HG03575 (cell line): ENCODE measurements at regions not wholly inside any gene's neighbourhood (a gene's known extent, or its start where the extent isn't known, plus 50 kb on each side); places are given as distances from the start of the nearest gene placed in this dataset.
"Not testable (repeated sequence)": the region's sequence is repeated elsewhere in the genome, so short reads cannot be mapped to it uniquely, and the experiment has no call there.

Source experiments
- ATAC-seq: cut with Tn5 transposase; IDR thresholded peaks from one replicate; pipeline ENCODE4 v1.9.1; 2021; ENCODE audit not compliant: unreplicated experiment, insufficient number of reproducible peaks, low FRiP score; ENCODE audit errors: extremely low read depth

DNA sequence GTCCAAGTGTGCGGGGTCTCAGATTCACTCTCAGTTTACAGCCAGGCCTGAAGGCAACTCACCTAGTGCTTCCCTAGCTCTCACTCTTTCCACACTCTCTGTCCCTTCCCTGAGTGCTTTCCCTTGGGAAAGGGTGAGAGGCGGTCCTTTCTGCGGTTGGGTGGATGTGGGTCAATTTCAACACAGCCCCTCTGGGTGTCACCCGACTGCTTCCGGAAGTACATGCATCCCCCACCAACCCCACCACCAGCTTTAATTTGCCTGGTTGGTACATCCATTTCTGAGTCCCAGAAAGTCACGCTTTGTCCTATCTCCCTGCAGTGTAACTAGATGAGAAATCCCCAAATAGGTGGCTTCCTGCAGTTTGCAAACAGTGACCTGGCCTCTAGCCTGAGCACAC, 307.3 kb upstream of the MEIS1 start:
- no peak for ATAC-seq

DNA sequence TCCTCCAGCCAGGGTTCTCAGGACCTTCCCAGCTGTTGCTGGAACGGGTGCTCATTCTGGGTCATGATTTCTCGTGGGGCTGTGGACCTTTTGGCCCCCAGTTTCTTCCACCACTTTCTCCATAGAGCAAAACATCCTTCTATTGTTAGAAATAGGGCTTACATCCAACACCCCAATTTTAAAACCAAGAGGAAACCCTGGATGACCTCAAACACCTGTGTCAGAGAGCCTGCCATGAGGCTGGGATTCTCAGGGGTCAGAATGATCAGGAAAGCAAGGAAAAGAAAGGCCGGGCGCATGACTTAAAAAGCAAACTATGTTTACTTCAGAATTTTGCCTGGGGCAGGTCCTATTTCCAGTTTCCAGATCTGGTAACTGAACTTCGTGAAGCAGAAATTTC, 307.9 kb upstream of the MEIS1 start:
- ATAC-seq = no peak

DNA sequence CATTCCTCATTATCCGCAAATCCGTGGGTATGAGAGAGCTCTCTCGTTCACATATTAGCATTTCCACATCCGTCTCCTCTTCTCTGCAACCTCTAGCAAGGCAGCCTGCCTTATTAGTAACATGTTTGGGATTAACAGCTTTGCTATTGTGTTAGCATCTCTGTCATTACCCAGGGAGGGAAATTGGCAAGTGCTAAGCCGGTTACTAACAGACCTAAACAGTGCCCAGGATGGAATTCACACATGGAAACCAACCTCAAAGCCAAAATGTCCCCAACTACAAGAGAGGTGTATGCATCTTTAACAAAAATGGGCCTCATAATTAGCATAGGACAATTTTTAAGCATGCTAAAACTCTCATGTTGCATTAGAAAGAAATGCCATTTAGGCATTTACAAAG, 309.0 kb upstream of the MEIS1 start:
- ATAC-seq = no peak

DNA sequence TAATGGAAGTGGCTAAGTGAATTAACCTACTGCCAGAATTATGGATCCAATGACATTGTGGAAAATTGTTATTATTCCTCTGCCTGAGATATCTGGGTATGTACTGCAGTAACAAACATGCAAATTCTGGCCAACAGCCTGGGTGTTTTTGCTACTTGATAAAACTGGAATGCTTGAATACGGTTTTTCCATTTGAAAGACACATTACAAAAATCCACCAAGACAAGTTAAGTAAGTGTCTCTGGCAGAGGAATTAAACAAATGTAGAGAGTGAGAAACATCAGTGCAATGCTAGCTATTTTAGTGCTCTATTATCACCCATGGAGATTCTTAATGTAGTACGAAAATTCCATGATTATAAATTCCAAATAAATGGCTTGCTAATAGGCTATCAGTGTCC, 312.4 kb upstream of the MEIS1 start:
- ATAC-seq = no peak

DNA sequence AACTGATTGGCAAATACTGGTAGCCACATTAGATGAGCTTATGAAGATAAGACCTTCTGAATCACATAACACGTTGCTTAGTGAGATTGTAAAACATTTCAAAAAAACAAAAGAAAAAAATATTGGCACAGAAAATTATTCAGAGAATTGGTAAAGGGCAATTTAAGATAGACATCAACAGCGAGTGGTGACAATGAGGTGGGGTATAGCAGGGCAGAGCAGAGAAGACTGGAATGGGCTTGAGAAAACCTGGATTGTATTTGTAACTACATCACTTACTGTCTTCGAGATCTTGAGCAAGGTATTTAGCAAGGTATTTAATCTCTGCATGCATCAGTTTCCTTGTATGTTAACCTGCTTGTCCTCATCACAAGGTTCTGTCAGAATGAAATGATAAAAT, 313.0 kb upstream of the MEIS1 start:
- no peak for ATAC-seq

DNA sequence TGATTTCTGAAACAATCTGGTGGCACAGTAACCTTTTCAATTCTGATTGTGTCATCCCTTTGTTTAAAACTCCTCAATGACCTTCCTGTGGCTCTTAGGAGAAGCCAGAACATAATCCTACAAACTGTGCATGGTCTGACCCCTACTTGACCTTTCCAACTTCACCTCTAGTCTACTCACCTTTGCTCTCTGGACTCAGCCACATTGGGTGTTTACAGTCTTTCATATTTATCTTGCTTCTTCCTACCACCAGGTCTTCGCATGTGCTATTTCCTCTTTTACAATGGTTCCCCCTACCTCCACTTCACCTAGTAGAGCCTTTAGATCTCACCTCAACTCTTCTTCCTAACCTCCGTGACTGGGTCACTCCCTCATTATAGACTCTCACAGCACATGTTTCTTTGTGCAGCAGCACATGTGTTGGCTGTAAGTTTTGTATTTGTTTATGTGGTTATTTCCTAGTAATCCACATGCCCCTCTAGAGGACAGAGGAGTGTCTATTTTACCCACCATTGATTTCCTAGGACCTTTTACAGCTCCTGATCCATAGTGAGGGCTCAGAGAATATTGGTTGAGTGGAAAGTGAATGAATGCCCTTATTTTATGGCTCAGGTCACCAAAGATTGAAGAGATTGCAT, 320.8 kb upstream of the MEIS1 start:
- no peak for ATAC-seq

DNA sequence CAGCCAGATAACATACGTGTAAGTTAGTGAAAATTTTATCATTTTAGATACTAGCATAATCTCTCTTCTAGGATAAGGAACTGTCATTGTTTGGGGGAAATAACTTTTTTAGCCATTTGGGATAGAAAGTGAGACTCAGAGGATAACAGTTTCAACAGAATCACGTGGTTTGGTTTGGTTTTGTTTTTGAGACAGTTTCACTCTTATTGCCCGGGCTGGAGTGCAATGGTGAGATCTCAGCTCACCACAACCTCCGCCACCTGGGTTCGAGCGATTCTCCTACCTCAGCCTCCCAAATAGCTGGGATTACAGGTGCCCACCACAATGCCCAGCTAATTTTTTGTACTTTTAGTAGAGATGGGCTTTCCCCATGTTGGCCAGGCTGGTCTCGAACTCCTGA, 323.2 kb upstream of the MEIS1 start:
- no peak for ATAC-seq

DNA sequence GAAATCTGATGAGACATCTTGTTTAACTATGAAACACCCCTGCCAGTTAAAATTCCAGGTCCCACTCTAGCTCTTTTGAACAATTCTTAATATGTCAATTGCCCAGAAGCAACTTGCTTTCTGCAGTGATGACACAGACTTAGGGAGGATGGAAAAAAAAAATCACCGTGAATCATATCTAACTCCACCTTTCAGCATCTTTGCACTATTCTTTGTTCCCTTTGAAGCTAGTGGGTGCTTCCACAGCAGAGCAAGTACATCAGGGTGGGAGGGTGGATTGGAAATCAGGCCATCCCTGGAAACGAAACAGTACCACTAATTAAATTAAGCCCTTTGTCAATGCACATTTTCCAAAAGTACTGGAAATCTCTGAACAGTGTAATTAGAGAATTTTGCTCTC, 324.3 kb upstream of the MEIS1 start:
- no peak for ATAC-seq

DNA sequence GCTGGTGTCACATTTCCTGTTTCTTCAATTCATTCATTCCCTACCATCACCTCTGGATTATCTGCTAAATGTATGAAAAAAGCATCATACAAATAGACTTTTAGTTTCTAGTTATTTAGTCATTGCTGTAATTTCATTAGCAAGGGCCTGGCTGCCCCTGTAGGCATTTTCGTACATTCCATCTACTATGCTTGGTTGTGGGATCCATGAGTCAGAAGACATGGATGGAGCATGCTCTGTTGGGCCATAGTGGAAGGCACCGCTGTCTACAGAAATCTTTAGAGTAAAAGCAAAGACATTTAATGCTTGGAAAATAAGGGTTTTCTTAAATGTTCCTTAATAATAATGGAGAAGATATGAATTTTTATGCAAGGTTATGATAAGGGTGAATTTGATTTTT, 324.8 kb upstream of the MEIS1 start:
- ATAC-seq = no peak

DNA sequence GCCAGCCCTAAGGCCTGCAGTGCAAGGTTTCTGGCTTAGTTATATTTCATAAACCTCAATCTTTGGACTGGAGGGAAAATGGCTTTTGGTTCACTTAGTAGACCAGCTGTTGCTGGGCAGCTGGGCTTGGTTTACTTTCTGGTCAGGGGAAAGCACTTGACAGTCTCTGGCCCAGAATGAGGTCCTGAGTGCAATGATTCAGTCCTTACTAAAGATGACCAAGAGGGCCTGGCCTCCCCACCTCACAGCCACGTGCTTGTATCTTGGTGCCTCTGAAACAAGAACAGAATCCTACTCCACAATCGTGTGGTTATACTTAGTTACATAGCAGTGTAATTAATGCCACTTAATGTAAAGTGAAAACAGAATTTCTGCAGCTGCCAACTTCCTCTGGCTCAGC, 325.5 kb upstream of the MEIS1 start:
- ATAC-seq = no peak

DNA sequence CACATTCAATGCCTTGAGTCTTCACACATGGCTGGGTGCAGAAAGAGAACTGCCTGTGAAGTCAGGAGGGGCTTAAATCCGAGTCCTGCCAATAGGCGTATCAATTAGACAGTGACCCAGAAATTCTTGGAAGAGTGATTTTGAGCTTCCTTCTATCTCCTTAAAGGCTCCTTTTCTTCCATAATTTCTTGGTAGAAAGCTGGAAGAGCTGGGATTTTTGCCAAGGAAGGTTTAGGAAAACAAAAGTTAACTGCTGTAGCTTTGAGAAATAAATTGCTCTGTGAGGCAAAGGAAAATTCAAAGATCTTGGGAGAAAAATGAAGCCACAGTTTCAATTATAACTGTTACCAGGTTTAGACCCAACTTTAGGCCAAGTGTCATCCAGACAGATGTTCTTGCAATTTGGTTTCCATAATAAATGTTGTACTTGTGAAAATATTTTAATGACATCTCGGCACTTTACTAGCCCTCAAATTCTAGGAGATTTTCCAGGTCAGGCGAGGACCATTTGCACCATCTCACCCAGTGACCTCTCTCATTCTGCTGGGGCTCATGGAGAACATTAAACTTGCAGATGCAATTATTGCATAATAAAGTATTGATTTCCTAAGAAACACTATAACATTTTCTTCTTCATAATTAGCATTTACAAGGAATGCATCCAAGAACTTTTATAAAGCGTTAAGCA, 329.7 kb upstream of the MEIS1 start:
- no peak for ATAC-seq

DNA sequence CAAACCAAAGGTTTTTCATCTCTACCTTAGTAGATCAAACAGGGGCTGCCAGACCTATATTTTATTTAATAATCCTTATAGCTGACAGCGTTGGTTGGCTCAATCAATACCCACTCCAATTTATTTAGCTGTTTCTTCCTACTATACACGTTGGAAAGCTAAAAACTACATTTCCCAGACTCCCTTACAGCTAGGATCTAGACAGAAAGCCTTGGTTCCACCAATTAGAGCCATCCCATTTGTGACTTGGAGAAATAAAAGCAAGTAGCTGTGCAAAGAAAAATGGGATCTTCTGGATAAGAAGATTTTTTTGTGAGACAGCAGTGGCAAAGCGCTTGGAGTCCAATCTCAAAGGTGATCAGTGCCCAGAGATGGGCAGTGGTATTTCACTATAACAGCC, 331.3 kb upstream of the MEIS1 start:
- ATAC-seq = no peak

DNA sequence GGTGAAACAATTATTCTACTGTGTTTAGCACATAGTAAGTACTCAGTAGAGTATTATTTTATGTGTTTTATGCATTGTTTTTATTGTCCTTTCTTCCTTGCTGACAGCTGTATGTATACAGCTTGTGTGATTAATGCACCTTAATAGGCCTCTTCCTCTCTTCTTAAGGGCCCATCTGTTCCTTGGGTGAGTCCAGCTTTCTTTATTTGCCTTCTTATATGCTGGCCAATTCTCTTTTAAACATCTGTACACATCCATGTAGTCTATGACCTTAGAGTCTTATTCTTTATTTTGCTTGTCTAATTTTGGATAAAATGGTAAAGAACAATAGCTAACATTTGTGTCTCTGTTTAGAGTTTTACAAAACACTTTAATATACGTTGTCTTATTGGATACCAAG, 333.7 kb upstream of the MEIS1 start:
- no peak for ATAC-seq

DNA sequence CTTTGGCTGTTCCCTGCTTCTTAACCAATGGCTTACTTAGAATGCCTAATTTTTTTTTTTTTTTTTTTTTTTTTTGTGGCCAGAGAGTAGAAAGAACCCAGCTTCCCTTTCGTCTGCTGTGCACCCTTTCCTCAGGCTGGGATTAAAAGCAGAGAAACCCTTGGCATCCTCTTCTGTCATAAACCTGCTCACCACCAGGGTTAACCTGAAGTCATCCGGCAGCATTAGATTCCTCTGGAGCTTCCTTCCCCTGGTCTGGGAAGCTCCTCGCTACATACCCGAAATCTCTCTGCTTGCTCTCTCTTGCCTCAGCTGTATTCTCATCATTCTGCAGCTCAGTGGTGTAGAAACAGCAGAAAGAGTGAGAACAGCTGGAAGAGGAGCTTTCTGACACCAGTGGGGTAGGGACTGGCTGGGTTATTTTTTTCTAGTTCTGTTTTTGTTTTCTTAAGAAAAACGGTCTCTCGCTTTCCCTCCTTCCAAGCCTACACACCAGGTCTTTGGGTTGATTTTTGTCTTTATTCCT, 339.0 kb upstream of the MEIS1 start:
- ATAC-seq = no peak

DNA sequence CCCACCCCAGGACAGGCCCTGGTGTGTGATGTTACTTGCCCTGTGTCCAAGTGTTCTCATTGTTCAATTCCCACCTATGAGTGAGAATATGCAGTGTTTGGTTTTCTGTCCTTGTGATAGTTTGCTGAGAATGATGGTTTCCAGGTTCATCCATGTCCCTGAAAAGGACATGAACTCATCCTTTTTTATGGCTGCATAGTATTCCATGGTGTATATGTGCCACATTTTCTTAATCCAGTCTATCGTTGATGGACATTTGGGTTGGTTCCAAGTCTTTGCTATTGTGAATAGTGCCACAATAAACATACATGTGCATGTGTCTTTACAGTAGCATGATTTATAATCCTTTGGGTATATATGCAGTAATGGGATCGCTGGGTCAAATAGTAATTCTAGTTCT, 340.2 kb upstream of the MEIS1 start:
- ATAC-seq = not testable (repeated sequence)

DNA sequence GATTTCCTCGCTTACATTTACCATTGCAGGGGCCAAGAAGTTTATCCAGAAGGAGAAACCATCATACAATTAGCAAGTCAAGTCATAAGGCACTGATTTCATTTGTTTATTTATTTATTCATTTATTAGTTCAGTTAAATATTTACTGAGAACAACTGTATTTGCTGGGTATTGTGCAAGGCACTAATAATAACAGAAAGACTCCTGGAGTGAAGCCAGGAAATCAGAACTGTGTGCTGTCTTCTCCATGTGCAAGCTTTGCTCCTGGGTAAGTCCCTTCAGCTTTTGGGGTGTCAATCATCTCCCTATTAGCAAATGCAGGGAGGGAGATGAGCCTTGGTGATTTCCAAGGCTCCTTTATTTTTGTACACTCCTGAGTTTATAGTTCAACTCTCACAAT, 341.6 kb upstream of the MEIS1 start:
- ATAC-seq = no peak

DNA sequence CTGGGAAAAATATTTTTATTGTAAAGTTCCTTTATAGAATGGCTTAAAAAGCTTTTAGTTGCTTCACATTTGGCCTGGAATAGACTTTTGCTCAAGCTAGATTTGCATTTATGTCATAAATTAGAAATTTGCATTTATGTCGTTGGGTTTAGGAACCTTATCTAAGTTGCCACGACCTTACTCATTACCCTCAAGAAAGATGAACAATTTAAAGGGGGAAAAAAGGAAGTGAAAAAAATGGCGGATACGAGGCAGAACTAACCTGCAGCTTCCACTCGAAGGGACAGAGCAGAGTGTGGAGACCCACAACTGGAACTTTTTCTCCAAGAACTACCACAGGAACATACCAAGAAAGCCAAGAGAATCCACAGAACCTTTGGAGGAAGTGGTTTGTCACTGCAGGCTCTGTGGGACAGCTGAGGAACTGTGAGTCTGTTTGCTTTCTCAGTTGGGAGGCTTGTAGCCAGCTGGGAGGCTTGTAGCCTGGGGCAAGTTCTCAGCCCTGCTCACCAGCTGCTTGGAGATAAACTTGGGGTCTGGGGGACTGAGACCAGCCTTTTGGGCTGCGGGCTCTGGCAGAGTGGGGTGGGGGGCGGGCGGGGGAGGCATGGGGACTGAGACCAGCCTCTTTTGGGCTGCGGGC, 349.9 kb upstream of the MEIS1 start:
- no peak for ATAC-seq

DNA sequence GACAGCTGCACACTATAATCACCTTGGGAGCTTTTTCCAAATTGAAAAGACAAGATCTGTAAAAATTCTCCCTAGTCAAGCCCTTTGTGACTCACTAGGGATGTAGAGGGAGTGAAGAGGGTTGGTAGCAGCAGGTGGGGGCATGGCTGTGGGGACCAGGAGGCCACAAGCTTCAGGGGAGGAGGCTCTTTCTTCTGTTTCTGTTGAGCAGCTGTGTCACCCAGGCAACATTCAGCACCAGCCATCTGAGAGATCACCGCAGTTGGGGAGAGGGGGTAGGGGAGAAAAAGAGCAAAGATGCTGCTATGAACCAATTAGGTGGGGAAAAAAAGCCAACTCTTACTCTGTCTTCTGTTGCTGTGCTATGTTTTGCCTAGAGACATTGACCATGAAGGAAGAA, 352.3 kb upstream of the MEIS1 start:
- no peak for ATAC-seq

DNA sequence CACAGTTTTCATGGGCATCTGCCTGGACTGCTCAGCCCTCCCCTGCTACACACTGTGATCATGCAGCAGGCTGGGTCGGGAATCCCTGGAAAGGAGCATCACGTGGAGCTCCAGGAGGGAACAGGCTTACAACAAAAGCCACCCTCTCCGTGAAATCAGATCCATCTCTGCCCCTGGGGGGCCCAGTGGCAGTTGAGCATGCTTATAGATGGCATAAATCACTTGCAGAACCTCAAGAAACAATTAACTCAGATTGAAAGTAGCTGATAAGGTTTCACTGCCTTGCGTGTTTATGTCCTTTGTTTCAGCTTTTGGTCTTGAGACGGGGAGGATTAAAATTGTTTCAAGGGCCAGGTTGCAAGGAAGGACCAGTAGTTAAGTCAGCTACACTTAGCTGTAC, 354.8 kb upstream of the MEIS1 start:
- ATAC-seq = no peak

DNA sequence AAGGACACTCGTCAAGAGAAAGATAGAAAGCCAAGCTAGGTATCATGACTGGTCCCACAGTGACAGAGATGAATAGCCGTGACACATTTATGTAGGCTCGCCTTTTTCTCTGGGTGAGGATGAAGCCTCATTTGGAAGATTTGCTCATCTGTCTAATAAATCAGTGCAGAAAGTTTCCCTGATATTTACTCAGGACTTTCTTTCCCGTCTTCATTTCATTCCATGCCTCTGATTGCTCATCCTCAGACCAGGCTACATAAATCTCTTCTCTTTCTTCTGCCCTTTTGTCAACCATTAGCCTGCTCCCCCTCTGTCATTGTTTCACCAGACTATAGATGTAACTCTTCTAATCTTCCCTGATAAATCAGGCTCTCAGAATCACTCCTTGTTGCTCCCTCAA, 361.8 kb upstream of the MEIS1 start:
- no peak for ATAC-seq
